ENCODE measurements at regions not wholly inside any gene's neighbourhood (a gene's known extent, or its start where the extent isn't known, plus 50 kb on each side); places are given as distances from the start of the nearest gene placed in this dataset.
"Not testable (repeated sequence)": the region's sequence is repeated elsewhere in the genome, so short reads cannot be mapped to it uniquely, and the experiment has no call there.

GRCh38 chr13:74550039-74550438, 415.8 kb upstream of the KLF12 start:
- H3K4me3 ChIP-seq (ENCODE audit: low read length): no peak overlapping the region
- no peak for DNase-seq (ENCODE audit: low read depth)
- TF ChIP-seq CTCF (IDR thresholded peaks at IDR 0.05; ENCODE audit: insufficient read depth, low read depth, low read length, missing control alignments): no peak

- not testable (repeated sequence) for H3K4me3 ChIP-seq (ENCODE audit: low read length); DNase-seq (ENCODE audit: low read depth)
These were observed 402.4 kb upstream of the KLF12 start for GRCh38 chr13:74536649-74537048.

- TF ChIP-seq CTCF (IDR thresholded peaks at IDR 0.05; ENCODE audit: insufficient read depth, low read depth, low read length, missing control alignments): no peak
- no peak for DNase-seq (ENCODE audit: low read depth)
- H3K4me3 ChIP-seq (ENCODE audit: low read length): no peak overlapping the region
These were observed 399.0 kb upstream of the KLF12 start for GRCh38 chr13:74533226-74533625.

- TF ChIP-seq CTCF (IDR thresholded peaks at IDR 0.05; ENCODE audit: insufficient read depth, low read depth, low read length, missing control alignments): no peak
- H3K4me3 ChIP-seq (ENCODE audit: low read length): no peak overlapping the region
- DNase-seq (ENCODE audit: low read depth): no peak
These were observed 395.8 kb upstream of the KLF12 start for GRCh38 chr13:74530011-74530410.

- peak; percentile 75 for DNase-seq (ENCODE audit: low read depth)
- no peak overlapping the region for H3K4me3 ChIP-seq (ENCODE audit: low read length)
- no peak for TF ChIP-seq CTCF (IDR thresholded peaks at IDR 0.05; ENCODE audit: insufficient read depth, low read depth, low read length, missing control alignments)
These were observed 394.7 kb upstream of the KLF12 start for GRCh38 chr13:74528734-74529513.

GRCh38 chr13:74523057-74523456, 388.9 kb upstream of the KLF12 start:
- no peak for TF ChIP-seq CTCF (IDR thresholded peaks at IDR 0.05; ENCODE audit: insufficient read depth, low read depth, low read length, missing control alignments)

GRCh38 chr13:74511523-74511922, 377.3 kb upstream of the KLF12 start:
- no peak for DNase-seq (ENCODE audit: low read depth)
- H3K4me3 ChIP-seq (ENCODE audit: low read length): no peak overlapping the region
- no peak for TF ChIP-seq CTCF (IDR thresholded peaks at IDR 0.05; ENCODE audit: insufficient read depth, low read depth, low read length, missing control alignments)

More at GRCh38 chr13:74523057-74523456, 388.9 kb upstream of the KLF12 start:
- no peak for DNase-seq (ENCODE audit: low read depth)
- no peak overlapping the region for H3K4me3 ChIP-seq (ENCODE audit: low read length)
